HFF-Myc (cell line): ENCODE measurements at regions not wholly inside any gene's neighbourhood (a gene's known extent, or its start where the extent isn't known, plus 50 kb on each side); places are given as distances from the start of the nearest gene placed in this dataset.
"Not testable (repeated sequence)": the region's sequence is repeated elsewhere in the genome, so short reads cannot be mapped to it uniquely, and the experiment has no call there.

Source experiments
- DNase-seq: peaks from one replicate; pipeline ENCODE4 v3.0.0-alpha.2; 2011; ENCODE audit warnings: low read depth; ENCODE audit errors: extremely low read depth
- H3K4me3 ChIP-seq: replicated peaks from 2 replicates; pipeline ENCODE4 v1.5.1; 2011; ENCODE audit warnings: low read depth, mild to moderate bottlenecking, control low read depth, low read length
- CTCF ChIP-seq: IDR thresholded peaks from 2 replicates; pipeline ENCODE4 v1.5.1; 2012; ENCODE audit warnings: mild to moderate bottlenecking, low read depth, low read length, control low read depth; ENCODE audit errors: missing control alignments

DNA sequence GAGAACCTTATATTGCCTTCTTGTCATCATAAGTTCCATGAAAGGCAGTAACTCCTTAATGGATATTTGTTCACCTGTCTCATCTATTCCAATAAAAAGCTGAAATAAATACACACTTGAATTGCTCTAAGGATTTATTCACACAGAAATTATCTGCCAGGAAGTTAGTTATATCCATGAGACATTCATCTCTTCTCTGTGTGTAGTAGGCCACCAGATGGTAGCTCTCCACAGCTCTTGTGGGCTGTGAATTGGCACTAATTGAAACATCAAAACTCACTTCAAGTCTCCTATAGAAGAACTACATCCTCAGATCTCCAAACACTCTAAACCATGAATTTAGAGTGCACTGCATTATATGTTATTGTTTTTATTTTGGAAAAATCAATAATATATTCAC is 189.6 kb downstream of the DSC3 start:
- no peak for DNase-seq
- no peak for TF ChIP-seq CTCF

DNA sequence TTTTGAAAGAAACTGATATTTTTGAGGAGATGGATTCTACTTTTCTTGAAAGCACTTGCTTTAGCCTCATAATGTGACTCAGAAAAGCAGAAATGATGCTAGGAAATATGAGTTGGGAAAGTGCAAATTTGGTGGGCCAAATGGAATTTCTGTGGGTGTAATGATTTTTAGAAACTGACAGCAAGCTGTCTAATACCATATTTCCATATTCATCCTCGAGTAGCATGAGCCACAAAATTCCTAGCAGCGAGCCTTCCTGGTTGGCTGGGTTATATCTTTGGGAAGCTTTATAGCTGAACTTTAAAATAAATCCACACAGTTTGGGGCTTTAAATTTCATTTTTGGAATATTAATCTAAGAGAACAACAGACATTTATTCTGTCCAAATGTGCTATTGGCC is 190.0 kb downstream of the DSC3 start:
- DNase-seq, result no peak
- no peak overlapping the region for H3K4me3 ChIP-seq
- TF ChIP-seq CTCF, result no peak

More for the DNA sequence above, 189.6 kb downstream of the DSC3 start:
- no peak overlapping the region for H3K4me3 ChIP-seq

DNA sequence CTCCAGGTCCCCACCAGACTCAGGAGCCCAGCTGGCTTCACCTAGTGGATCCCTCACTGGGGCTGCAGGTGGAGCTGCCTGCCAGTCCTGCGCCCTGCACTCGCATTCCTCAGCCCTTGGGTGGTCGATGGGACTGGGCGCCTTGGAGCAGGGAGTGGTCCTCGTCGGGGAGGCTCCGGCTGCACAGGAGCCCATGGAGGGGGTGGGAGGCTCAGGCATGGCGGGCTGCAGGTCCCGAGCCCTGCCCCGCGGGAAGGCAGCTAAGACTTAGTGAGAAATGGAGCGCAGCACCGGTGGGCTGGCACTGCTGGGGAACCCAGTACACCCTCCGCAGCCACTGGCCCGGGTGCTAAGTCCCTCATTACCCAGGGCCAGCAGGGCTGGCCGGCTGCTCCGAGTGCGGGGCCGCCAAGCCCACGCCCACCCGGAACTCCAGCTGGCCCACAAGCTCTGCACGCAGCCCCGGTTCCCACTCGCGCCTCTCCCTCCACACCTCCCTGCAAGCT is 203.4 kb downstream of the DSC3 start:
- DNase-seq, H3K4me3 ChIP-seq: not testable (repeated sequence)

DNA sequence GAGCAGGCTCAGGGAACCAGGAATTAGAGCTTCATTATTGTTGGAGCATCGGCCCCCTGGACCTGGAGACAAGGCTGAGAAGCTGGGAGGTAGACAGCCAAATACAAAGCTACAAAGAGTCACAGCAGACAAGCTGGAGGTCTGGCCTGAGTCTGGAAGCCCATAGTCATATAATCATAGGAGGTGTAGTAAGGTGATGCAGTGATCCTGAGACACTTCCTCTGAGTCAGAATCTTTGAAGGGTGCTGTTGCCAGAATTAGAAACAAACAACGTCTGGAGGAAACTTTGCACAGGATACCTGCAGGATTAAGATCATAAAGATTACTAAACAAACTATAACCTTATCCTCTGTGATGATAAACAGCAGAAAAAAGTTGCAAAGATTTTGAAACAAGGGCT is 213.8 kb downstream of the DSC3 start:
- DNase-seq, result no peak
- H3K4me3 ChIP-seq, result no peak overlapping the region
- no peak for TF ChIP-seq CTCF

DNA sequence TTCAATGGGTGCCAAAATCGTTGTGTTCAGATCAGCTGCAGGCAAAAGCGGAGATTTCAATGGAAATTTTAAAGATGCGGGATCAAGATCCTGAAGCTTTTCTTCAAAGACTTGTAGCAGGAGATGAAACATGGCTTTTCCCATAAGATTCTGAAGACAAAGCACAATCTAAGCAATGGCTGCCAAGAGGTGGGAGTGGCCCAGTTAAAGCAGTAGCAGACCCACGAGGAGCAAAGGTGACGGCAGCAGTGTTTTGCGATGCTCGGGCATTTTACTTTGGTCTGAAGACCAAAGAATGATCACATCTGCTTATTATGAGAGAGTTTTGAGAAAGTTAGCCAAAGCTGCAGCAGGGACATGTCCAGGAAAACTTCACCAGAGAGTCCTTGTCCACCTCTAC is 222.9 kb downstream of the DSC3 start:
- DNase-seq, result no peak
- TF ChIP-seq CTCF, result no peak
- H3K4me3 ChIP-seq, result no peak overlapping the region

DNA sequence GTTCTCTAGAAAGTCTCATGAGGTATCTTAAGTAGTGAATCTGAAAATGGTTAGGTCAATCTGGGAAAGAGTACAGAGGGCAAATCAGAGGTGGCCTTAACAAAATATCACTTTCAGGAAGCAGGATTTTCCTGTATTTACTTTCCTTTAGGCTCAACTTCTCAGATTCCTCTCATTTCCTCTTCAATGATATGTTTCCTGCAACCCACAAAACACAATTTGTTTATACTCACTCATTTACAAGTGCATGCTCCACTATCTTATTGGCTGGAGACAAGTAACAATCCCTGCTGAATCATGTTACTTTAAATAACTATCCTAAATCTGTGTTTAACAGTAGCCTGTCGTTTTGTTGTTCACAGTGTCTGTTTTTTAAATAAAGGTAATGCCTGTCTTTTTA is 228.1 kb downstream of the DSC3 start:
- no peak for TF ChIP-seq CTCF
- no peak overlapping the region for H3K4me3 ChIP-seq
- no peak for DNase-seq

- no peak for DNase-seq
- H3K4me3 ChIP-seq, result no peak overlapping the region
- TF ChIP-seq CTCF, result no peak
These were observed 231.0 kb downstream of the DSC3 start for GRCh38 chr18:30811580-30811979.
